ENCODE measurements at regions not wholly inside any gene's neighbourhood (a gene's known extent, or its start where the extent isn't known, plus 50 kb on each side); places are given as distances from the start of the nearest gene placed in this dataset.

DNA sequence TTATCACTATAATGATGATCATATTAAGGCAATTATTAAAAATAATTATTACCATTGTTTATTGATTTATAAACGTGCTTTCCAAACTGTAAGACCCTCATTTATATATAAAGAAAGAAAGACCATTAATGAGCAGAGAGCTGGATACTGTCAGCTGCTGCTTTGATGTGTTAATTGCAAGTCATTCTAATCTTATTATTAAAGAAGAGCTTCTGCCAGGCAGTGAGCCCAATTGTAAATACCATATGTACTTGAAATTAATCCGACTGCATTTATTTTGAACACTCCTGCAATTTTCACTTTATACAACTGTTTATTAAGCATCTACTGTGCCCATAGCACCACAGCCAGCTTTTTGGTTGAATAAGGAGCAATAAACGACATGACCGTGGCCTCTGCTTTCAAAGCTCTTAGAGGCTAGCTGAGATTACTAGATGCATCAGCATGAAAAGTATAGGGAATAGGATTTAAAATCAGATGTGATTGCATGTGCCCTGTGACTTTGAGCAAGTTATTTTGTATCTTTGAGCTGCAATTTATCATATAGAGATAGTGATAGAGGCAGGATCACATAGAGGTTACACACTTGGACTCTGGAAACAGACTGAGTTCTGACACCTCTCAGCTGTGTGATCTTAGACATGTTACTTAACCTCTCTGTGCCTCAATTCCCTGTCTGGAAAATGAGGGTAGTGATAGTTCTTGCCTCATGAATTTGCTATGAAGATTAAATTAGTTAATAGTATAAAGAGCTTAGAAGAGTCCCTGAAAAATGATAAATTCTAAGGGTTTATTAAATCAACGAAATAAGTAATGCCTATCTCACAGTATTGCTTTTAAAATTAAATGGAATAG, 83.4 kb downstream of the MYCN start:
- H3K4me3 ChIP-seq (ENCODE audit: low read depth, low read length): no peak overlapping the region

DNA sequence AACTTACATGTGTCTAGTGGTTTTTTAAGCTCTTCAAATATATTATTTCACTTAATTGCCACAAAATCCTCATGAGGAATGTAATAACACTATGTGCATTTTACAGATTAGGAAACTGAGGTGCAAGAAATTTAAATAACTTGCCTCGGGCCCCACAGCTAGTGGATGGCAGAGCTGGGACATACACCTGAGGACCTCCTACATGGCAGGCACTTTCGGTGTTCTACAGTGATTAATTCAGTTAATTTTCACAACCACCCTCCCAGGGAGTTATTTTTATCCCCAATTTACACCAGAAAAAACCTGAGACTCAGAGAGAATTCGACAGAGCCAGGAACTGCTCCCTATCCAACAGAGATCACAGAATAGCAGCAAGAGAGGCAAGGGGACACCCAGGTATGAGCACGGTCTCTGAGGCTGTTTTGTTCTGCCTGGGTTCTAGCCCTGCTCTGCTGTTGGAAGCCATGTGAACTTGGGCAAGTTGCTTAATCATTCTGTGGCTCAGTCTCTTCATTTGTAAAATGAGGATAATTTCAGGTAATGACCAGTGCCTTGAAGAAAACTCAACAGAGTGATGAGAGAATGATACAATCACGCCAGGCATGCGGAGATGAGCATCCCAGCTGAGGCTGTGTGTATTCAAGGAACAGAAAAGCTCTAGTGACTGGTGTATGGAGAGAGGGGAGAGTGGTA, 82.3 kb downstream of the MYCN start:
- H3K4me3 ChIP-seq (ENCODE audit: low read depth, low read length): no peak overlapping the region
- no peak for TF ChIP-seq CTCF (IDR thresholded peaks at IDR 0.05; ENCODE audit: borderline replicate concordance, insufficient read depth, low read depth, low read length)

More for the DNA sequence above, 83.4 kb downstream of the MYCN start:
- no peak for TF ChIP-seq CTCF (IDR thresholded peaks at IDR 0.05; ENCODE audit: borderline replicate concordance, insufficient read depth, low read depth, low read length)

- H3K4me3 ChIP-seq (ENCODE audit: low read depth, low read length): no peak overlapping the region
- no peak for TF ChIP-seq CTCF (IDR thresholded peaks at IDR 0.05; ENCODE audit: borderline replicate concordance, insufficient read depth, low read depth, low read length)
These were observed 81.4 kb downstream of the MYCN start for GRCh38 chr2:16021611-16022363.

DNA sequence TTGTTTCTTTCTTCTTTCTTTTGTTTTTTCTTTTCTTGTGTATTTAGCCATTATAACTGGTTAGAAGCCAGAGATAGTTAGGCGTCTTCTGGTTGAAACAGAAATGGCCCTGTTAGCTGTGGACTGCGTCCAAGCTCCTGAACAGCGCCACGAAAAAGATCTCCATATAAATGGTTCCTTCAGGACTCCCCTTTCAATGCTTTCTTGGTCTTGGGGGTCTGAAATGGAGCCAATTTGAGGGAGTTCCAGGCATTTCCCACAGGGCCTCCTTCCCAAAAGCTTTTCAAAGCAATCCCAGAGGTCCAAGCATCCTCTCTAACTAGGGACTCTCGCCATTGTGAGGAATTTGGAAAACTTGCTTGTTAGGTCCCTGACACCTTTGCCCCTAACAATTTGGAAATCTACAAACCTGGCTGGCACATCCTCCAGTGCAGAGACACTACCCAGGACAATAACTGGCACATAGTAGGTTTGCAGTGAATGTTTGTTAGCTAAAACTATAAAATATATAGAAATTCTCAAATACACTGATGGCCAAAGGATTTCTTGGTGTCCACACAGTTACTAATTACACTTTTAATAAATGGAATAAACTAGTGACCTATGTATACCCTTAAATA, 80.1 kb downstream of the MYCN start:
- H3K4me3 ChIP-seq (ENCODE audit: low read depth, low read length): no peak overlapping the region
- TF ChIP-seq CTCF (IDR thresholded peaks at IDR 0.05; ENCODE audit: borderline replicate concordance, insufficient read depth, low read depth, low read length): no peak

DNA sequence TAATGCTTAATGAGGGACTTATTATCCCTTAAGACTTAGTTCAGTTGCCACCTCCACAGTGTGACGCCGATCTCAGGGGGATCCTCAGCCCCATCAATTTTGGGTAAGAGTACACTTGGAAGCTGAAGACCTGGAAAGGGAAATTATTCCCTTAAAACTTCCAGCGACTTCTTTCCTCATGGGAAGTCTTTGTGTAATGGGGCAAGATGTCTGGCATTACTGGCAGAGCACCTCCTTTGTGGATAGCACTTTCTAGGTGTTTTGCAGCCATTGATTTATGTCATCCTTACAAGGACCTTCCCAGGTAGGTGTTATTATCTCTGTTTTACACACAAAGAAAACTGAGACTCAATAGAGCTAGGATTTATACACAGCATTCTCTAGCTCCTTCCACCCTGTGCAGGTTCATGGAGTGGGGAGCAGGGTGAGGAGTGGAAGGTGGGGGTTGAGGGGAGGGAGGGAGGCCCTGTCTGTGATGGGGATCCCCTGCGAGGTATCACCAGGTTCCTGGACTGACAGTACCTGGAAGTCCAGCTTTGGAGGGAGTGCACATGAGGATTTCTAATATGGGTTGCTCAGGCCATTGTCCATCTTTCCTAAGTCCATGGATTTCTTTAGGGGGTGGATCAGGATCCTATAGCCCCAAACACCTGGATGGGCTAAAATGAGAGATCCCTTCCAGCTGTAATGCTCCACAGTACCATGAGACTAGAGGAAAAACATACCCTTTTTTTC, 79.4 kb downstream of the MYCN start:
- TF ChIP-seq CTCF (IDR thresholded peaks at IDR 0.05; ENCODE audit: borderline replicate concordance, insufficient read depth, low read depth, low read length): no peak
- H3K4me3 ChIP-seq (ENCODE audit: low read depth, low read length): no peak overlapping the region

- TF ChIP-seq CTCF (IDR thresholded peaks at IDR 0.05; ENCODE audit: borderline replicate concordance, insufficient read depth, low read depth, low read length): no peak
- no peak overlapping the region for H3K4me3 ChIP-seq (ENCODE audit: low read depth, low read length)
These were observed 78.7 kb downstream of the MYCN start for GRCh38 chr2:16019060-16019480.
